Inferior parietal cortex (tissue), 1 donor: ENCODE measurements at regions not wholly inside any gene's neighbourhood (a gene's known extent, or its start where the extent isn't known, plus 50 kb on each side); places are given as distances from the start of the nearest gene placed in this dataset.
"Not testable (repeated sequence)": the region's sequence is repeated elsewhere in the genome, so short reads cannot be mapped to it uniquely, and the experiment has no call there.

Experiments
- DNase-seq: peaks from one replicate; pipeline ENCODE4 v3.0.0-alpha.2; 2016; ENCODE audit errors: extremely low spot score

DNA sequence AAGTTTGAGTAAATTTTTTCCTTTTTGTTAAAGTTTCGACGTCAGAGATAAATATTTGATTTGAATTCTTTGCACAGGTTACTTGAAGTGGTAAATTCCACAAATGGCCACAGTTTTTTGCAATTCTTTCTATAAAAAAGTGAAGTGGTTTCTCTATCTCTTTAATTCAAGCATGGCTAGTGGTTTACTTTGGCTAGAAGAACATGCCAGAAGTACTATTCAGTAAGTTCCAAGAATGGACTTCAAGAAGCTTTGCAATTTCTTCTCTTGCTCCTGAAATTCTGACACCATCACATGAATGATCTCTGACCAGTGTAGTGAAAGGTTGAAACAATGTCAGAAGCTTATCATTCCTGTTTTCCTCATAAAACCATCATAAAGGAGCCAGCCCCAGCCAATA is 55.7 kb upstream of the RNPC3 start:
- DNase-seq = no peak

DNA sequence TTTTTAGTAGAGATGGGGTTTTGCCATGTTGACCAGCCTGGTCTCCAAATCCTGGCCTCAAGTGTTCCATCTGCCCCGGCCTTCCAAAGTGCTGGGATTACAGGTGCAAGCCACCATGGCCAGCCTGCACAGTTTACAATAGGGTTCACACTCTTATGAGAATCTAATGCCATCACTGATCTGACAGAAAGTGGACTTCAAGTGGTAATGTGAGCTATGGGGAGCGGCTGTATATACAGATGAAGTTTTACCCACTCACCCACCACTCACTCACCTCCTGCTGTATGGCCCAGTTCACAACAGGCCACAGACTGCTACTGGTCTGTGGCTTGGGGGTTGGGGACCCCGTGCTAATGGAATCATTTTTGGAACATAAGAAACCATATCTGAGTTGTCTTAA is 58.4 kb upstream of the RNPC3 start:
- no peak for DNase-seq

DNA sequence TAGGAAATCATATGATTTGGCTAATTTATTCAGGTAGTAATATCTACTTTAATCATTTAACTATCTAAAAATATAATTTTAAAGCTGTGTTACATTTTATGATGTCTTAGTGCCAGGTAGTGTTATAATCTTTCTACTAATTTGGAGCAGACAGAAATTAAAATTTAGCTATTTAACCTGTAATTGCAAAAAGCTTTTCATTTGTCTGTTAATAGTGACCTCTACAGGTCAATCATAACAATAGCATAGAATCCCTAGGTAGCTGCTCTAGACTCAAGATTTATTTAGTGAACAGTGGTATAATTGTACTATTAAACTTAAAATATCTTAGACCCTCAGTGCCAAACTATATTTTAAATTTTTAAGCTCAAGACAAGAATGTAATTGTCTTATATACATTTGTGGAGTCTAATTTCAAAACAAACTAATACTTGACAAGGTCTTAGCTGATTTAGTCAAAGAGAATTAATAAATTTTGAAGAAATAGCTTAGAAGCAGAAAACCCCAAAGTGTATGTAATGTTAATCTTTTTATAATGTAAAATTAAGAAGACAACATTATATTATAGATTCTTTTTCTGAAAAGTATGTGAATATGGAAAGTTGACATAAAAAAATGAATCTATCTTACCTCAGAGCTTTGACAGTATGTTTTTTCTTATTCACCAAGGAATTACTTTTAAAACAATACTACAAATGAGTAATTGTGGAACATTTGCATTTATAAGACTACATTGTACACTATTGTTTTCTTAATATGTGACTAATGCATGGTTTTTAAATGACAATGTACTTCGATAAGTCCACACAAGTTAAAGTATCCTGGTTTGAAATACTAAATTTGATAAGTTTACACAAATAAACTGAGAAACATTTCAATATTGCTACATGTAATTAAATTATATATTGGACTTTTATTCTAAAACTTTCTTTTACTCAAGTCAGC is 64.1 kb upstream of the RNPC3 start:
- no peak for DNase-seq

DNA sequence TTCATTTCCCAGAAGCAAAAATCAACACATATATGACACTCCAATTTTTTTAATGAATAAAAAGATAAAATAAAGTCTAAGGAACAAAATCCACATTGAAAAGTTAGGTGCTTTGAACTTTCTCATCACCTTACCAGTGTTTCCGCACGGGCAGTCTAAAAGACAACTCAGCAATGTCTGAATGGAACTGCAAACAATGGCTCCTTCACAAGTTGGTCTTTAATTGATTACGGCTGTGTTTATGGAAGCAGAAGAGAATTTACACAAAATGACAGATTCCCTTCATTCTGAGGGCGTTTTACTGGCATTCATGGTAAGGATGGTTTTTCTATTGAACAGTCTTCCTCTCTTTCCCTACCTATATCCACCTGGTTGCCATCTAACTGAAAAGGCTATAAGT is 65.0 kb upstream of the RNPC3 start:
- no peak for DNase-seq

DNA sequence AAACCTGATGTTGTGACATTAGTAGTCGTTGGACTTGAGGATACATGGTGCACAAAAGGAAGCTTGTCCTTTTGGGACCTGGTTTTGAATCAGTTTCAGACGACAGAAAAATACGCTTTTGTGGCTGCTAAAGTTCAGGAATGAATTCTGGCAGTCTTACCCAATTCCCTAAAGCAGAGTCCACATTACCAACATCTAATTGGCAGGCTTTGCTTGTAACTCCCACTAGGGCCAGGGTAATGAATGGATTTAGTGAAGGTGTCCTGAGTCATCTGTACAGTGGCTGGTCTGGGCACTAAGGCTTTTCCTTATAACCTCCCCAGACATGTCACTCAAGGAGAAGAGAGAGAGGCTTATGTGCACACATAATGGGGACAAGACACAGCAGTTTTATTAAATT is 66.2 kb upstream of the RNPC3 start:
- DNase-seq = no peak

DNA sequence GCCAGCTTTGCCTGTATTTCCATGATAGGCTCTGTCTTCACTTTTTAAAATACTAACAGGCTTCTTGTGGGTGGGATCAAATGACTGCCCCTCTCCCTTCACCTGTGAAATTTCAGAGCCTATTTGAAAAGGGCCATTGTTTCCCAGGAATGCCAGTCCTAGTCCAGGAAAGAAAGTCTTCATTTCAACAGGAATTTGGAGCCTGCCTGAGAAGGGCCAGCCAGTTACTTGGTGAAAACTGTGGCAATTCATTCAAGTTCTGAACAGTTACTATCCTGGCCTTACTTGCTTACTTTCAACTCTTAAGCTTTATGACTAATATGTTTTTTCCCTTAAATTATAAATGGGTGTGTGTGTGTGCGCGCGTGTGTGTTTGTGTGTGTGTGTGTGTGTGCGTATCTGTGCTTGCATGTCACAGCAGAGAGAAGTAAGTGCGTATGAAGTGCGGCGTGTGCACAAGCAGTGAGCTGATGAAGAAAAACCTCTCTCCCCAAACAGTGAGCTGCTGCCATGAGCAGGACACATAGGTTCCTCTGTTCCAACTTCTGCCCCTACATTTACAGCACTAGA is 67.5 kb upstream of the RNPC3 start:
- no peak for DNase-seq

DNA sequence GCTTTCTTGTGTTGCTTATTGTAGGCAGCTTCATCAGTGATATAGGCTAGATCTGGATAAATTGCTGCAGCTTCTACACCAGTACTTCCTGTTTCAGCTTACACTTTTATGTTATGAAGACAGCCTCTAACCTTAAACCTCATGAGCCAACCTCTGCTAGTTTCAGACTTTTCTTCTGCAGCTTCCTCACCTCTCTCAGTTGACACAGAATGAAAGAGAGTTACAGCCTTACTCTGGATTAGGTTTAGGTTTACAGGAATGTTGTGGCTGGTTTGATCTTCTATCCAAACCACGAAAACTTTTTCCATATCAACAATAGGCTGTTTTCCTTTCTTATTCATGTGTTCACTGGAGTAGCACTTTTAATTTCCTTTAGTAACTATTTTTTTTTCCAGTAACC is 76.9 kb upstream of the RNPC3 start:
- no peak for DNase-seq

DNA sequence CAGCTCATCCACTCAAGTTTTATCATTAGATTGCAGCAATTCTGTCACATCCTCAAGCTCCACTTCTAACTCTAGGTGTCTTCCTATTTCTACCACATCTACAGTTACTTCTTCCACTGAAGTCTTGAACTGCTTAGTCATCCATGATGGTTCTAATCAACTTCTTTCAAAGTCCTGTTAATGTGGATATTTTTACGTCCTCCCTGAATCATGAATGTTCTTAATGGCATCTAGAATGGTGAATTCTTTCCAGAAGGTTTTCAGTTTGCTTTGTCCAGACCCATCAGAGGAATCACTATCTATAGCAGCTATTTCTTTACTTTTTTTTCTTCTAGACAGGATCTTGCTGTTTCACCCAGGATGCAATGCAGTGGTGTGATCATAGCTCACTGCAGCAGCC is 78.0 kb upstream of the RNPC3 start:
- no peak for DNase-seq

DNA sequence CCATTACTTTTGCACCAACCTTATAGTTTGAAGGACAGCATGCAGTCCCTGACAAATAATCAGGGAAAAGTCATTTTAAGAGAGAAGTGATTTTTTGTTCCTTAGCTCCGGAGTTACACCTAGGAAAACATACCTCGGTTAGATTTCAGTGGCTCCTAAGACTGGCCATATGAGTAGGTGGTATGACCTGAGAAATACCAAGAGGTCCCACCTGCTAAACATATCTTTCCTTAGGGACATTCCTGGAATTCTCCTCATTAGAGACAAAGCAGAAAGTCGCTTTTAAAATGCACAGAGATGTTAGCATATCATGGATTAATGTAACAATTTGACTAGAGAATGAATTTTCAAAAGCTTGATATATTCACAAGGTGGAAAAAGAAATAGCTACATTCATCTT is 84.2 kb upstream of the RNPC3 start:
- DNase-seq = no peak

DNA sequence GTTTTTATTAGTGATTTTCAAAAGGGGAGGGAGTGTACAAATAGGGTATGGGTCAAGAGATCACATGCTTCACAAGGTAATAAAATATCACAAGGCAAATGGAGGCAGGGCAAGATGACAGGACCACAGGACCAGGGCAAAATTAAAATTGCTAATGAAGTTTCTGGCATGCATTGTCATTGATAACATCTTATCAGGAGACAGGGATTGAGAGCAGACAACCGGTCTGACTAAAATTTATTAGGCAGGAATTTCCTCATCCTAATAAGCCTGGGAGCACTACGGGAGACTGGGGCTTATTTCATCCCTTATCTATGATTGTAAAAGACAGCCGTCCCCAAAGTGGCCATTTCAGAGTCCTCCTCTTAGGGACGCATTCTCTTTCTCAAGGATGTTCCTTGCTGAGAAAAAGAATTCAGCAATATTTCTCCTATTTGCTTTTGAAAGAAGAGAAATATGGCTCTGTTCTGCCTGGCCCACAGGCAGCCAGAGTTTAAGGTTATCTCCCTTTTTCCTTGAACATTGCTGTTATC is 88.9 kb upstream of the RNPC3 start:
- DNase-seq = not testable (repeated sequence)

DNA sequence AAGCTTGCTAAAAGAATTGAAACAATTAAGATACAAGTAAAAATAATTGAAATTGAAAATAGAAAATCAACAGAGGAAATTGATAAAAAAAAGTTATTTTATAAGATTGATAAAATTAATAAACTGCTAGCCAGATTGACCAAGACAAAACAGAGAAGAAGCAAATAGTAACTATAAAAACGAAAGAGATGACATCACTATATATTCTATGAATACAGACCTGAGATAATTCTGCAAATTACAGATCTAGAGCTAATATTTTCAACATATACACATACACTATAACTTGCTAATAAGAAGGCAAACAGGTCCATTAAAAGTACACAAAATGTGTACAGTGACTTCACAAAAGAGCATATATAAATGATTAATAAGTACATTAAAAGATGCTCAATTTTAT is 90.1 kb upstream of the RNPC3 start:
- DNase-seq = no peak

DNA sequence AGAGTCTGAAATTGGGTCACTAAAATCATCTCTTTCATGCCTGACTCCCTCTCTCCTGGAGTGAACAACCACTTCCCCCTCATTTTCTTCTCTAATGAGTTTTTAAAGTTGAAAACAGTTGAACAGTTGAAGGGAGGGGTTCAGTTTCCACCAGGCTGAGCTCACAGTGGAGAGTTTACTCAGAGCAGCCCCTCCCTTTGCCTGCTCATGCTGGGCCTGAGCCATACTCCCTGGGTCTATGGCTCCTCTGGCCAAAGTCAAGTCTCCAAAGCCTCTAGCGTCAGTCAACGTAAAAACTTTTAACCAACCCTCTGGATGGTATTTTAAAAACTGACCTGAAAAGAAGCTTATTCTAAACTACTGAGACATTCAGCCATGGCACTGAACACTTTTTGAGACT is 100.8 kb upstream of the RNPC3 start:
- no peak for DNase-seq

DNA sequence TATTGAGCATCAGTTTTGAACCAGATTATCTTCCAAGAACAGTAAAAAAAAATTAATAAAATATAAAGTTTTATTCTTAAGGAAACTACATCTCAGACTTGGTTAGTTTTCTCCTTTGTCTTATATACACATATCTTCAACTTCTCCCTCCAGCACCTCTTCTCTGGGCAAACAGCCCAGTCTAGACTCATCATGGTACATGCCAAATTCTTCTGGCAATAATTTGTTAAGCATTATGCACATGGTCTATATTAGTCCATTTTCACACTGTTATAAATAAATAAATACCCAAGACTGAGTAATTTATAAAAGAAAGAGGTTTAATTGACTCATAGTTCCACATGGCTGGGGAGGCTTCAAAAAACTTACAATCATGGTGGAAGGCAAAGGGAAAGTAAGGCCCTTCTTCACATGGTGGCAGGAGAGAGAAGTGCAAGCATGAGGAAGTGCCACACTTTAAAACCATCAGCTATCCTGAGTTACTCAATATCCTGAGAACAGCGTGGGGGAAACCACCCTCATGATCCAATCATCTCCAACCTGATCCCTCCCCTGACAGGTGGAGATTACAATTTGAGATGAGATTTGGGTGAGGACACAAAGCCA is 108.7 kb upstream of the RNPC3 start:
- no peak for DNase-seq

DNA sequence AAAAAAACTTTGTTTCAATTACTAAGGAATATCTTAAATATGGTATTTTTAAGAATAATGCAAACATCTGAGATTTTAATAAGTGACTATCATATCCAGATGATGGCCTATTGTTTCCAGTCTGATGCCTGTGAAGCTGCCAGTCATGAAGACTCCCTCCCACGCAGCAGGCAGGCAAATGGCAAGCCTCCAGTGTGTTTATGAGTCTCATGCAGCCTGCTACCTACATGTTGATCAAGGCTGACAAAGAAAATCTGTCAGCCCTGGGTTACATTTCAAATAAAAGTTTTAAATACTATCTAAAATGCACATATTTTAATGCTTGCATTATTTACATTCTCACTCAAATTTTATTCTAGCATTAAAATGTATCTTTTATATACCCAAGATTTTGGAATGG is 137.6 kb upstream of the RNPC3 start:
- no peak for DNase-seq

DNA sequence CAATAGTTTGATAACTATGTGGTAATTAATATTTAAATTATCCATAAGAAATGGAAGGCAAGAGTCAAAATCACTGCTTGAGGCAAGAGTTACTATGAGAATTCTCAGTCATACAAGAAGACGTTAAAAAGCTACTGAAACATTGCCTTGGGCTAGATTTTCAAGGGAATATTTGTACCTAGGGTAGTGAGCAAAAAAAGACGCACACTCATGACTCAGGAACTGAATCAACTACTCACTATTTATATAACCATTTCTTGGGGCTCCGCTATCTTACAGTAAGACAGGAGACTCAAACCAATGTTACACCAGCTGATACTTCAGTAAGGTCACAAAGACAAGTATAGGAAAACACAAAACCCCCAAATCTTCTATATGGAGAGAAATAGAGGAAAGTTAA is 151.5 kb upstream of the RNPC3 start:
- DNase-seq = no peak

DNA sequence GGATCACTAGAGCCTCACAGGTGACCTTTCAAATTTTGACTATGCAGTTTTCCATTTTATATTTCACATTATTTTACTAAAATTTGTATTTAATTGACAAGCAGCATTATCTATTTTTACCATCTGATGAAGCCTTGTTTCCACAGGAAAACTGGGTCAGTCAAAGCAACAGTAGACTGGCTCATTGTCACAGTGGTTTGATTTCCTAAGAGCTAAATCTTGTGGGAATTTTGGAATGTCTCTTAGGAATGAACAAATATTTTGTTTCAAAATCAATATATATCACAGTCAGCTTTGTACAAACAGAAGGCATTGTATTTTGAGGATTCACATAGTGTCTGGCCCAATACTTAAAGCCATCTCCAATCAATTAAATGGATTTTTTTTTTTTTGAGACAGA is 152.6 kb upstream of the RNPC3 start:
- no peak for DNase-seq

DNA sequence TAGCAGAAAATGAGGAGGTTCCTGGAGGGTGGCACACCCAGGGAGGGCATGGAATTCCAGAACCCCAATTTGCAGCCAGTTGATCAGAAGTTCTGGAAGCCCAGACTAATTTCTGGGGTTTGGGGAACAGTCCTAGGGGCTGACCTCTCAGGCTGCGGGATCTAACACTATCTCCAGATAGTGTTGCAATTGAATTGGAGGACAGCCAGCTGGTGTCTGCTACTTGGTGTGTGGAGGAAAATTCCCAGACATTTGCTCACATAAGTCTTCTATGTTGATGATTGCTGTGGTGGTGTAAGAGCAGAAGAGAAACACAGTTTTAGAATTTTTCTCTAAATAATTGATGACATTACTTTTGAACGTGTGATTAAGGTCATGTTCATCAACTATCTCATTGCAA is 154.3 kb upstream of the RNPC3 start:
- DNase-seq = no peak

DNA sequence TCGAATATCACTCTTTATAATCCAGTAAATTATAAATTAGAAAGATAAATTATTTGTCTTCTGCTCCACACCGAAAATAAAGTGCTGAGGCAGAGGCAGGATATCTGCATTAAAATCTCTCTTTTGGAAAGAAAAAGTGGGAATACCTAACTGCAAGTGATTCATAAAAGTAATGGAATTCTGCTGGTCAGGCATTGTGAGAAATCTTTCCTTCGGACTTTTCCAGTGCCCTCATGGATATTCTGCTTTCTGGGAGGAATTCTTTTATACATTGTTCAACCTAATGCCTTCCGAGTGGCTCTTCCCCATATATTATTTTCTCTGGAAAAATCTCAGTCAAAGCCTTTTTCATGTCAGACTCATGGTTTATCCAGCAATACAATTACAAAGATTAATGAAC is 158.3 kb upstream of the RNPC3 start:
- no peak for DNase-seq

DNA sequence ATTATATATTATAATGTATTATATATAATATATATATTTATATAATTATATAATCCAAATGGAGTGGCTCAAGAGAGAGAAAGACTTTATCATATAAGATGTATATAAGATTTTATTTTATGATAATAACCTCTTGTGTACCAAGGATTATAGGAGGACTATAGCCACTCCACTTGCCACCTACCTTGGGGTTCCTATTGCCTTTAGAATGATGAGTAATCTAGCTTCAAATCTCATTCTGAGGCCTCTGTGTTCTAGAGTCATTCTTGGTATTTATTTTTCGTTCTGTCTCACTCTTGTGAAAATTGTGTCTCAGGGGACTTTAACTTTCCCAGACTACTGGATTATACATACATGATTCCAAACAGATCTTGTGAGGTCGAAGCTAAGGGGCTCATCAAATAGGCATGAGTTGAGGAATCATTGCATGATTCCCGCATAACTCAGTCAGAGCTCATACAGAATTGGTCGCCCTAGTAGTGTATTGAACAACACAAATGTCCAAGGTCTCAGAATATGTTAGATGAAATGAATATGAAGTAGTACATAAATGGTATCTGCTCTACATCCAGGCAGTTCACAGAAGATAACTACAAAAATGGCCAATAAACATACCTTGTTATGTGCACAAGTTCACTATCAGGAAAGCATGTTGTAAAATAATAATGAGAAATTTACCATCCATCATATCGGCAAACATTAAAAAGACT is 159.5 kb upstream of the RNPC3 start:
- DNase-seq = no peak

DNA sequence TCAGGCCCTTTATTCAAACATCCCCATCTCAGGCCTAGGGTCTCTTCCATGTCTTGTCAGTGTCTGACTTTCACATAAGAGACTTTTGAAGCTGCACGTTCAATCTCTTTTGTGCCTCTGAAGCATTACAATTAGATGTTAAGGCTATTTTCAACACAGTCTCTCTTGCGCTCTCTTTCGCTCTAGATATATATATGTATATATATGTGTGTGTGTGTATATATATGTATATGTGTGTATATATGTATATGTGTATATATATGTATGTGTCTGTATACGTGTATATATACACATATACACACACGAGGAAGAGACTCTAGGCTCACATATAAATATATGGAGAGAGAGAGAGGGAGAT is 162.5 kb upstream of the RNPC3 start:
- no peak for DNase-seq

DNA sequence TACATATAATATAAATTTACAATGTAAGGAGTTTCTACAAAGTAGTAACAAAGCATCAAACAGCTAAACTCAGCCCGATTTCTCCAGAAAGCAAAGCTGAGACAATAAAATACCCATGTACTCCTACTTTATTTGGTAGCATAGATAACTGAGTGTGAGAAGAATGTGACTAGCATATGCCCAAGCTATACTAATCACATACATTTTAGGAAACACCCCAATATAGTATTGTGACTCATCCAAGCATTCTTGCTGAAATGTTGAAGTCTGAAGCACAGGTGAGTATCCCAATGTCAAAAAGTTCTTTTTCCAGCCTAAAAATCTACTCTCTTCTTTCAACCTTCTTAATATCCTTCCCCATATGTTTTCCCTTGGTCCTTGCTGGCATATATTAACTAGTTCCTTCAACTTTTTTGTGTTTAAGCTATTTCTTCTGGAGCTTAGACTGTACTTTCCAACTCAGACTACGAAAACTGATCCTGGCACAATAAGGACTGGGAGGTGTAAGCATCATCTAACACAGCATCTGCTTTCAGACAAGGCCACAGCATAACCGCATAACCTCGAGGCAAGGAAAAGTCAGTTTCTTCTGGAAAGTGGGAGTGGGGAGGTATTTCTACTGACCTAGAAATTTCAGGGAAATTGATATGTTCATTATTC is 163.0 kb upstream of the RNPC3 start:
- DNase-seq = no peak

DNA sequence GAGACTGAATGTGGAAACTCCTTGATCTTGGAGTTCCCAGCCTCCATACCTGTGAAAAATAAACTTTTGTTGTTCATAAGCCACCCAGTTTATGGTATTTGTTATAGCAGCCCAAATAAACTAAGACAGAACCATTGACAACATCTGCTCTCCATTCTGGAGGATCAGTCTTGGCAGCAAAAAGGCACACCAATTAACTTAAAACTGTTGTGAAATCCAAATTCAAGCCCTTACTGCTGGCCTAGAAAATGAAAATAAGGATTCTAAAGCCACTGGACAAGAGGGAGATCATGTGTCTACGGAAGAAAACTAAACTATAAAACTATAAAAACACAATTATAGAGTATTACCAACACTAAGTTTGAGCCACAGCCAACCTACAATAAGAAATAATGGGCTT is 172.1 kb upstream of the RNPC3 start:
- no peak for DNase-seq
